ENCODE measurements at regions not wholly inside any gene's neighbourhood (a gene's known extent, or its start where the extent isn't known, plus 50 kb on each side); places are given as distances from the start of the nearest gene placed in this dataset.

GRCh38 chr10:90481326-90481923, 376.4 kb downstream of the HTR7 start:
- no peak for TF ChIP-seq CTCF (IDR thresholded peaks at IDR 0.05; ENCODE audit: unreplicated experiment in 3 of 3)
- no peak overlapping the region for H3K27ac Mint-ChIP-seq
- H3K9me3 Mint-ChIP-seq = no peaks in the 10 kb centered on the region
- H3K4me1 Mint-ChIP-seq = no peaks in the 10 kb centered on the region
- H3K36me3 Mint-ChIP-seq (ENCODE audit: low read depth) = no peaks in the 10 kb centered on the region
- H3K4me3 Mint-ChIP-seq = no peak overlapping the region
- H3K27me3 Mint-ChIP-seq (ENCODE audit: low read depth) = peaks cover 4% of the 10 kb centered on the region

- Mint-ChIP-seq H3K27me3 (ENCODE audit: low read depth) (peaks cover 7% of the 10 kb centered on the region), H3K36me3 (ENCODE audit: low read depth) (no peaks in the 10 kb centered on the region), H3K4me1 (no peaks in the 10 kb centered on the region), H3K27ac (no peak overlapping the region), H3K9me3 (no peaks in the 10 kb centered on the region), H3K4me3 (no peak overlapping the region)
- no peak for TF ChIP-seq CTCF (IDR thresholded peaks at IDR 0.05; ENCODE audit: unreplicated experiment in 3 of 3)
Observed at GRCh38 chr10:90484518-90484917, 373.3 kb downstream of the HTR7 start.

- H3K27ac Mint-ChIP-seq = no peak overlapping the region
- H3K4me3 Mint-ChIP-seq = no peak overlapping the region
- no peaks in the 10 kb centered on the region for H3K27me3 Mint-ChIP-seq (ENCODE audit: low read depth)
- no peak for TF ChIP-seq CTCF (IDR thresholded peaks at IDR 0.05; ENCODE audit: unreplicated experiment in 3 of 3)
- H3K9me3 Mint-ChIP-seq = peaks cover 44% of the 10 kb centered on the region
- H3K4me1 Mint-ChIP-seq = no peaks in the 10 kb centered on the region
- peaks cover 4% of the 10 kb centered on the region for H3K36me3 Mint-ChIP-seq (ENCODE audit: low read depth)
Observed at GRCh38 chr10:90494183-90494582, 363.7 kb downstream of the HTR7 start.

- peaks cover 2% of the 10 kb centered on the region for H3K9me3 Mint-ChIP-seq
- no peak overlapping the region for H3K4me3 Mint-ChIP-seq
- H3K27ac Mint-ChIP-seq = no peak overlapping the region
- no peaks in the 10 kb centered on the region for H3K36me3 Mint-ChIP-seq (ENCODE audit: low read depth)
- H3K27me3 Mint-ChIP-seq (ENCODE audit: low read depth) = no peaks in the 10 kb centered on the region
- no peak for TF ChIP-seq CTCF (IDR thresholded peaks at IDR 0.05; ENCODE audit: unreplicated experiment in 3 of 3)
- H3K4me1 Mint-ChIP-seq = no peaks in the 10 kb centered on the region
Observed at GRCh38 chr10:90504172-90504571, 353.7 kb downstream of the HTR7 start.

- H3K4me3 Mint-ChIP-seq = no peak overlapping the region
- TF ChIP-seq CTCF (IDR thresholded peaks at IDR 0.05; ENCODE audit: unreplicated experiment in 3 of 3) = no peak
- peaks cover 9% of the 10 kb centered on the region for H3K9me3 Mint-ChIP-seq
- H3K27me3 Mint-ChIP-seq (ENCODE audit: low read depth) = no peaks in the 10 kb centered on the region
- no peaks in the 10 kb centered on the region for H3K36me3 Mint-ChIP-seq (ENCODE audit: low read depth)
- no peak overlapping the region for H3K27ac Mint-ChIP-seq
- no peaks in the 10 kb centered on the region for H3K4me1 Mint-ChIP-seq
Observed at GRCh38 chr10:90526721-90527120, 331.1 kb downstream of the HTR7 start.

- no peak overlapping the region for H3K27ac Mint-ChIP-seq
- no peaks in the 10 kb centered on the region for H3K4me1 Mint-ChIP-seq
- no peaks in the 10 kb centered on the region for H3K36me3 Mint-ChIP-seq (ENCODE audit: low read depth)
- no peaks in the 10 kb centered on the region for H3K27me3 Mint-ChIP-seq (ENCODE audit: low read depth)
- H3K9me3 Mint-ChIP-seq = peaks cover 5% of the 10 kb centered on the region
- H3K4me3 Mint-ChIP-seq = no peak overlapping the region
- no peak for TF ChIP-seq CTCF (IDR thresholded peaks at IDR 0.05; ENCODE audit: unreplicated experiment in 3 of 3)
Observed at GRCh38 chr10:90530521-90530920, 327.3 kb downstream of the HTR7 start.
